Right lobe of liver (tissue), 4 donors: ENCODE measurements at regions not wholly inside any gene's neighbourhood (a gene's known extent, or its start where the extent isn't known, plus 50 kb on each side); places are given as distances from the start of the nearest gene placed in this dataset.

Experiments used
- POLR2A ChIP-seq: fragments of 450-650 bp; IDR thresholded peaks from one replicate; pipeline ENCODE4 v1.6.1; 2017; ENCODE audit warnings: antibody characterized with exemption, mild to moderate bottlenecking
- TF ChIP-seq, protein P1 (sequence below), 4 donors: fragments of 200-600 bp in 3 of 4; fragments of 450-650 bp in 1 of 4; IDR thresholded peaks; one replicate each; pipeline versions ENCODE4 v1.5.1 to v1.8.0; 2016 to 2022; ENCODE audit warnings: antibody characterized with exemption in 4 of 4, mild to moderate bottlenecking in 2 of 4
- donor health status: DM: no; HTN: no; CAD: no.
- donor health status: DM: no; HTN: no; CAD: no.
- donor health status: DM: no; HTN: yes; CAD: no.

DNA sequence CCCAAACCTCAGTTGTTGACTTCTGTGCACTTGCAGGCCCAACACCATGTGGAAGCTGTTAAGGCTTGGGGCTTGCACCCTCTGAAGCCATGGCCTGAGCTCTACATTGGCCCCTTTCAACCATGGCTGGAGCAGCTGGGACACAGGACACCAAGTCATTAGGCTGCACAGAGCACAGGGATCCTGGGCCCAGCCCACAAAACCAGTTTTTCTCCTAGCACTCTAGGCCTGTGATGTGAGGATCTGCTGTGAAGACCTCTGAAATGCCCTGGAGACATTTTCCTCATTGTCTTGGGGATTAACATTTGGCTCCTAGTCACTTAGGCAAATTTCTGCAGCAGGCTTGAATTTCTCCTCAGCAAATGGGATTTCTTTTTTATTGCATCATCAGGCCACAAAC is 1255.7 kb downstream of the ZPLD1 start:
- TF ChIP-seq, protein P1, sequence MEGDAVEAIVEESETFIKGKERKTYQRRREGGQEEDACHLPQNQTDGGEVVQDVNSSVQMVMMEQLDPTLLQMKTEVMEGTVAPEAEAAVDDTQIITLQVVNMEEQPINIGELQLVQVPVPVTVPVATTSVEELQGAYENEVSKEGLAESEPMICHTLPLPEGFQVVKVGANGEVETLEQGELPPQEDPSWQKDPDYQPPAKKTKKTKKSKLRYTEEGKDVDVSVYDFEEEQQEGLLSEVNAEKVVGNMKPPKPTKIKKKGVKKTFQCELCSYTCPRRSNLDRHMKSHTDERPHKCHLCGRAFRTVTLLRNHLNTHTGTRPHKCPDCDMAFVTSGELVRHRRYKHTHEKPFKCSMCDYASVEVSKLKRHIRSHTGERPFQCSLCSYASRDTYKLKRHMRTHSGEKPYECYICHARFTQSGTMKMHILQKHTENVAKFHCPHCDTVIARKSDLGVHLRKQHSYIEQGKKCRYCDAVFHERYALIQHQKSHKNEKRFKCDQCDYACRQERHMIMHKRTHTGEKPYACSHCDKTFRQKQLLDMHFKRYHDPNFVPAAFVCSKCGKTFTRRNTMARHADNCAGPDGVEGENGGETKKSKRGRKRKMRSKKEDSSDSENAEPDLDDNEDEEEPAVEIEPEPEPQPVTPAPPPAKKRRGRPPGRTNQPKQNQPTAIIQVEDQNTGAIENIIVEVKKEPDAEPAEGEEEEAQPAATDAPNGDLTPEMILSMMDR (IDR thresholded peaks at IDR 0.05), result no peak
- no peak for TF ChIP-seq POLR2A
